HEK293 (cell line): ENCODE measurements at regions not wholly inside any gene's neighbourhood (a gene's known extent, or its start where the extent isn't known, plus 50 kb on each side); places are given as distances from the start of the nearest gene placed in this dataset.

Experiments
- CTCF ChIA-PET: fragments of 350-600 bp; formaldehyde crosslinking; extraction: SDS; loops from one replicate; lab custom pipeline; 2021; ENCODE audit warnings: antibody characterized with exemption; lab: Yijun Ruan, JAX
- POLR2A ChIA-PET: fragments of 300-600 bp; formaldehyde crosslinking; extraction: SDS; loops from one replicate; lab custom pipeline; 2020; ENCODE audit warnings: antibody characterized with exemption, inconsistent platforms; lab: Yijun Ruan, JAX
- H3K27ac ChIP-seq: fragments of 200-500 bp; sonication (Bioruptor generic); 2 replicates; pipeline ENCODE4 v1.5.1; 2014; ENCODE audit warnings: low read depth, low read length, control low read depth, inconsistent platforms; ENCODE audit errors: extremely low read depth
- H3K36me3 ChIP-seq, 2 experiments: fragments of 200-500 bp in 1 of 2; sonication (Bioruptor generic) in 1 of 2; 1 replicate in 1 of 2; 2 replicates in 1 of 2; pipeline ENCODE4 v1.5.1; 2014 to 2017; ENCODE audit warnings: inconsistent platforms in 2 of 2, low read length in 2 of 2; ENCODE audit not compliant: control insufficient read depth in 2 of 2, insufficient read depth in 1 of 2
- H3K4me1 ChIP-seq: fragments of 200-500 bp; sonication (Bioruptor generic); 2 replicates; pipeline ENCODE4 v1.5.1; 2014; ENCODE audit warnings: mild to moderate bottlenecking, low read length, inconsistent platforms; ENCODE audit not compliant: control insufficient read depth, insufficient read depth
- H3K4me3 ChIP-seq: 2 replicates; pipeline ENCODE4 v1.5.1; 2011; ENCODE audit warnings: low read depth, mild to moderate bottlenecking, control low read depth, low read length, moderate library complexity
- H3K9me3 ChIP-seq: fragments of 200-500 bp; sonication (Bioruptor generic); 2 replicates; pipeline ENCODE4 v1.5.1; 2014; ENCODE audit warnings: low read depth, low read length, inconsistent platforms; ENCODE audit not compliant: control insufficient read depth, insufficient read depth
- AEBP2 ChIP-seq: fragments of 450-650 bp; formaldehyde crosslinking; IDR thresholded peaks from 2 replicates; pipeline ENCODE4 v1.5.1; 2016; ENCODE audit warnings: missing biosample characterization, missing genetic modification characterization, borderline replicate concordance
- FEZF1 ChIP-seq: fragments of 450-650 bp; formaldehyde crosslinking; IDR thresholded peaks from 2 replicates; pipeline ENCODE4 v1.5.1; 2016; ENCODE audit warnings: missing biosample characterization, missing genetic modification characterization
- HOXC10 ChIP-seq: sonication (generic); formaldehyde crosslinking; IDR thresholded peaks from 2 replicates; pipeline ENCODE4 v1.8.1; 2023; ENCODE audit warnings: mild to moderate bottlenecking, missing genetic modification reagents
- MZF1 ChIP-seq: fragments of 450-650 bp; formaldehyde crosslinking; IDR thresholded peaks from 2 replicates; pipeline ENCODE4 v1.5.1; 2017; ENCODE audit warnings: missing biosample characterization, missing genetic modification characterization, borderline replicate concordance
- OVOL3 ChIP-seq: fragments of 450-650 bp; formaldehyde crosslinking; IDR thresholded peaks from 2 replicates; pipeline ENCODE4 v1.5.1; 2016; ENCODE audit warnings: missing biosample characterization, missing genetic modification characterization
- SETDB1 ChIP-seq: IDR thresholded peaks from one replicate; pipeline ENCODE4 v1.6.1; 2017; ENCODE audit warnings: mild to moderate bottlenecking, low read length, moderate library complexity, mixed read lengths; ENCODE audit not compliant: insufficient read length
- TRIM28 ChIP-seq: IDR thresholded peaks from 2 replicates; pipeline ENCODE4 v1.6.1; 2011; ENCODE audit warnings: low read length, control low read depth, borderline replicate concordance
- TSHZ1 ChIP-seq: fragments of 450-650 bp; formaldehyde crosslinking; IDR thresholded peaks from 2 replicates; pipeline ENCODE4 v1.5.1; 2016; ENCODE audit warnings: missing biosample characterization, missing genetic modification characterization, borderline replicate concordance
- ZNF354C ChIP-seq: fragments of 450-650 bp; formaldehyde crosslinking; IDR thresholded peaks from 2 replicates; pipeline ENCODE4 v1.5.1; 2016; ENCODE audit warnings: missing biosample characterization, missing genetic modification characterization, low read depth, borderline replicate concordance
- ZNF549 ChIP-seq: fragments of 450-650 bp; IDR thresholded peaks from 2 replicates; pipeline ENCODE4 v1.5.1; 2018; ENCODE audit warnings: missing biosample characterization, missing genetic modification characterization, mild to moderate bottlenecking, inconsistent platforms, moderate library complexity
- ZNF654 ChIP-seq: fragments of 450-650 bp; formaldehyde crosslinking; IDR thresholded peaks from 2 replicates; pipeline ENCODE4 v1.5.1; 2016; ENCODE audit warnings: low read depth, missing biosample characterization, missing genetic modification characterization
- ZNF837 ChIP-seq: fragments of 450-650 bp; formaldehyde crosslinking; IDR thresholded peaks from 2 replicates; pipeline ENCODE4 v1.5.1; 2016; ENCODE audit warnings: missing biosample characterization, missing genetic modification characterization
- ZSCAN30 ChIP-seq: fragments of 450-650 bp; IDR thresholded peaks from 2 replicates; pipeline ENCODE4 v1.5.1; 2018; ENCODE audit warnings: missing biosample characterization, mild to moderate bottlenecking, missing genetic modification characterization, moderate library complexity
- TF ChIP-seq, protein P1 (sequence below): fragments of 450-650 bp; formaldehyde crosslinking; IDR thresholded peaks from 2 replicates; pipeline ENCODE4 v1.5.1; 2017; ENCODE audit warnings: missing biosample characterization, missing genetic modification characterization

- no peaks in the 10 kb centered on the region for H3K36me3 ChIP-seq
- TF ChIP-seq FEZF1 (tag by site-specific recombination), result no peak
- TF ChIP-seq TSHZ1 (tag by site-specific recombination), result no peak
- TF ChIP-seq OVOL3 (tag by site-specific recombination), result no peak
- ChIA-PET CTCF (interaction anchor here (0.6 kb wide), 1 partner anchor 54 kb away, joined by 5 read pairs; no protein-coding TSS in a partner anchor), POLR2A (no interaction called here)
- H3K27ac ChIP-seq, result no peak overlapping the region
- no peaks in the 10 kb centered on the region; the same call in none of the 2 replicates for H3K9me3 ChIP-seq
- no peak overlapping the region for H3K4me3 ChIP-seq
- no peaks in the 10 kb centered on the region for H3K4me1 ChIP-seq
These were observed 1713.4 kb downstream of the NCAM2 start for GRCh38 chr21:22711636-22712035.

DNA sequence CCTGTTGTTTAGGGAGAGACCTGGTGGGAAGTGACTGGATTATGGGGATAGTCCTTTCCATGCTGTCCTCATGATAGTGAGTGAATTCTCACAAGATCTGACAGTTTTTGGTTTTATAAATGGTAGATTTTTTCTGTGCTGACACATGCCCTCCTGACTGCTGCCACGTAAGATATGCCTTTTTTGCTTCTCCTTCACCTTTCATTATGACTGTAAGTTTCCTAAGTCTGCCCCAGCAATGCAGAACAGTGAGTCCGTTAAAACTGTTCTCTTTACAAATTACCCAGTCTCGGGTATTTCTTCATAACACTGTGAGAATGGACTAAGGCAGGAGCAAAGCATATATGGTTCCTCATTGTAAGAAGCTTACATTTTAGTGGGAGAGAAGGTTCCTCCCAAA is 1727.2 kb downstream of the NCAM2 start:
- TF ChIP-seq ZNF549 (no peak), AEBP2 (no peak), ZNF354C (tag by site-specific recombination) (no peak), MZF1 (tag by site-specific recombination) (no peak), ZNF837 (tag by site-specific recombination) (no peak), ZNF654 (no peak)
- no peak overlapping the region for H3K27ac ChIP-seq
- H3K36me3 ChIP-seq, result no peaks in the 10 kb centered on the region
- CTCF ChIA-PET, result no interaction called here
- POLR2A ChIA-PET, result no interaction called here
- no peak overlapping the region for H3K4me3 ChIP-seq
- H3K9me3 ChIP-seq, result no peaks in the 10 kb centered on the region; the same call in none of the 2 replicates
- H3K4me1 ChIP-seq, result no peaks in the 10 kb centered on the region

DNA sequence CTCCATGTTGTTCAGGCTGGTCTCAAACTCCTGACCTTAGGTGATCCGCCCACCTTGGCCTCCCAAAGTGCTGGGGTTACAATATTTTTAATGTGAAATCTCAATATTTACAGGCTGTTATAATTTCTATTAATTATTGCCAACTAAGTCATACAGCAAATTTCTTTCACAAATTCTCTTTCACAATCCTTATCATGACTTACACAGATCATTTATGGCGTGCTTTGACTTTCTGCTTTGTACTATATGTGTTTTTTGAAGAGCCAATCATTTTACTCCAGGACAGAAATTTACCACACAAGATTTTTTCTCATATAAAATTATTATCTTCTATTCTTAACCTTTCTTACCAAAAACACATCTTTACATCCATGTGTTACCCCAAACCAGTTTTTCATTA is 1729.9 kb downstream of the NCAM2 start:
- TF ChIP-seq TRIM28 (peak; percentile 30; the same call in 1 of the 2 replicates), SETDB1 (peak; percentile 82), ZSCAN30 (tag by site-specific recombination) (no peak), HOXC10 (CRISPR knock-in tag) (no peak)
- TF ChIP-seq, protein P1, sequence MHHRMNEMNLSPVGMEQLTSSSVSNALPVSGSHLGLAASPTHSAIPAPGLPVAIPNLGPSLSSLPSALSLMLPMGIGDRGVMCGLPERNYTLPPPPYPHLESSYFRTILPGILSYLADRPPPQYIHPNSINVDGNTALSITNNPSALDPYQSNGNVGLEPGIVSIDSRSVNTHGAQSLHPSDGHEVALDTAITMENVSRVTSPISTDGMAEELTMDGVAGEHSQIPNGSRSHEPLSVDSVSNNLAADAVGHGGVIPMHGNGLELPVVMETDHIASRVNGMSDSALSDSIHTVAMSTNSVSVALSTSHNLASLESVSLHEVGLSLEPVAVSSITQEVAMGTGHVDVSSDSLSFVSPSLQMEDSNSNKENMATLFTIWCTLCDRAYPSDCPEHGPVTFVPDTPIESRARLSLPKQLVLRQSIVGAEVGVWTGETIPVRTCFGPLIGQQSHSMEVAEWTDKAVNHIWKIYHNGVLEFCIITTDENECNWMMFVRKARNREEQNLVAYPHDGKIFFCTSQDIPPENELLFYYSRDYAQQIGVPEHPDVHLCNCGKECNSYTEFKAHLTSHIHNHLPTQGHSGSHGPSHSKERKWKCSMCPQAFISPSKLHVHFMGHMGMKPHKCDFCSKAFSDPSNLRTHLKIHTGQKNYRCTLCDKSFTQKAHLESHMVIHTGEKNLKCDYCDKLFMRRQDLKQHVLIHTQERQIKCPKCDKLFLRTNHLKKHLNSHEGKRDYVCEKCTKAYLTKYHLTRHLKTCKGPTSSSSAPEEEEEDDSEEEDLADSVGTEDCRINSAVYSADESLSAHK (tag by site-specific recombination), result no peak
- H3K27ac ChIP-seq, result no peak overlapping the region
- no peaks in the 10 kb centered on the region for H3K4me1 ChIP-seq
- H3K9me3 ChIP-seq, result no peaks in the 10 kb centered on the region; the same call in none of the 2 replicates
- no peak overlapping the region for H3K4me3 ChIP-seq
- ChIA-PET CTCF (no interaction called here), POLR2A (no interaction called here)
- no peaks in the 10 kb centered on the region for H3K36me3 ChIP-seq
